OCI-LY3 (cell line): ENCODE measurements at regions not wholly inside any gene's neighbourhood (a gene's known extent, or its start where the extent isn't known, plus 50 kb on each side); places are given as distances from the start of the nearest gene placed in this dataset.

ENCODE experiments used
- H2AFZ ChIP-seq: fragments of 200-600, 300-600 bp; shearing (Covaris generic); 2 replicates; pipeline ENCODE4 v1.6.0; 2014; ENCODE audit warnings: antibody characterized with exemption, low read depth, low read length
- H3K27ac ChIP-seq: fragments of 200-600, 300-600 bp; sonication (generic); 2 replicates; pipeline ENCODE4 v1.5.1; 2014; ENCODE audit warnings: mild to moderate bottlenecking, low read length, moderate library complexity, mixed read lengths
- H3K27me3 ChIP-seq: fragments of 200-600, 300-600 bp; sonication (generic); 2 replicates; pipeline ENCODE4 v1.6.1; 2014; ENCODE audit warnings: low read depth, low read length, mixed read lengths
- H3K36me3 ChIP-seq: fragments of 200-600, 300-600 bp; sonication (generic); replicated peaks from 2 replicates; pipeline ENCODE3; 2014; ENCODE audit warnings: low read depth, low read length, mixed read lengths
- H3K4me1 ChIP-seq: fragments of 300-600, 200-600 bp; sonication (generic); 2 replicates; pipeline ENCODE4 v1.6.1; 2014; ENCODE audit warnings: low read length, mixed read lengths
- H3K4me2 ChIP-seq: fragments of 200-600, 300-600 bp; sonication (generic); 2 replicates; pipeline ENCODE4 v1.6.1; 2014; ENCODE audit warnings: low read length, mixed read lengths
- H3K4me3 ChIP-seq: fragments of 300-600, 200-600 bp; sonication (generic); 2 replicates; pipeline ENCODE4 v1.5.1; 2014; ENCODE audit warnings: antibody characterized with exemption, mild to moderate bottlenecking, low read length, moderate library complexity
- H3K79me2 ChIP-seq: fragments of 300-600, 200-600 bp; shearing (Covaris generic); 2 replicates; pipeline ENCODE4 v1.6.1; 2014; ENCODE audit warnings: mild to moderate bottlenecking, low read length, mixed read lengths
- H3K9ac ChIP-seq: fragments of 300-600, 200-600 bp; shearing (Covaris generic); 2 replicates; pipeline ENCODE4 v1.6.0; 2014; ENCODE audit warnings: mild to moderate bottlenecking, low read length, moderate library complexity
- H3K9me3 ChIP-seq: fragments of 200-600, 300-600 bp; shearing (Covaris generic); 2 replicates; pipeline ENCODE4 v1.6.1; 2014; ENCODE audit warnings: low read length, mixed read lengths; ENCODE audit not compliant: insufficient read depth
- H4K20me1 ChIP-seq: fragments of 200-600, 300-600 bp; sonication (generic); 2 replicates; pipeline ENCODE4 v1.6.1; 2016; ENCODE audit warnings: low read length, mixed read lengths; ENCODE audit not compliant: insufficient read depth
- EZH2phosphoT487 ChIP-seq: fragments of 200-600 bp; shearing (Covaris generic); IDR thresholded peaks from 2 replicates; pipeline ENCODE4 v1.6.1; 2018; ENCODE audit warnings: antibody characterized with exemption, mixed run types, low read depth
- TF ChIP-seq, protein P1 (sequence below): fragments of 200-600, 300-600 bp; sonication (generic); IDR thresholded peaks from 2 replicates; pipeline ENCODE4 v1.5.1; 2014; ENCODE audit warnings: antibody characterized with exemption, low read length, low read depth

- Histone ChIP-seq H3K27ac (no peak overlapping the region), H3K27me3 (0 out of 2 replicates have a peak, but pooled peaks cover 9% of the 10 kb centered on the region), H3K9ac (no peak overlapping the region), H3K4me2 (peak overlapping the region; percentile 61), H3K79me2 (no peaks in the 10 kb centered on the region), H4K20me1 (no peaks in the 10 kb centered on the region), H2AFZ (no peak overlapping the region), H3K36me3 (no peaks in the 10 kb centered on the region), H3K9me3 (no peaks in the 10 kb centered on the region), H3K4me1 (peaks cover 13% of the 10 kb centered on the region), H3K4me3 (no peak overlapping the region)
- no peak for TF ChIP-seq EZH2phosphoT487
- TF ChIP-seq, protein P1, sequence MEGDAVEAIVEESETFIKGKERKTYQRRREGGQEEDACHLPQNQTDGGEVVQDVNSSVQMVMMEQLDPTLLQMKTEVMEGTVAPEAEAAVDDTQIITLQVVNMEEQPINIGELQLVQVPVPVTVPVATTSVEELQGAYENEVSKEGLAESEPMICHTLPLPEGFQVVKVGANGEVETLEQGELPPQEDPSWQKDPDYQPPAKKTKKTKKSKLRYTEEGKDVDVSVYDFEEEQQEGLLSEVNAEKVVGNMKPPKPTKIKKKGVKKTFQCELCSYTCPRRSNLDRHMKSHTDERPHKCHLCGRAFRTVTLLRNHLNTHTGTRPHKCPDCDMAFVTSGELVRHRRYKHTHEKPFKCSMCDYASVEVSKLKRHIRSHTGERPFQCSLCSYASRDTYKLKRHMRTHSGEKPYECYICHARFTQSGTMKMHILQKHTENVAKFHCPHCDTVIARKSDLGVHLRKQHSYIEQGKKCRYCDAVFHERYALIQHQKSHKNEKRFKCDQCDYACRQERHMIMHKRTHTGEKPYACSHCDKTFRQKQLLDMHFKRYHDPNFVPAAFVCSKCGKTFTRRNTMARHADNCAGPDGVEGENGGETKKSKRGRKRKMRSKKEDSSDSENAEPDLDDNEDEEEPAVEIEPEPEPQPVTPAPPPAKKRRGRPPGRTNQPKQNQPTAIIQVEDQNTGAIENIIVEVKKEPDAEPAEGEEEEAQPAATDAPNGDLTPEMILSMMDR: no peak
Measured at GRCh38 chr2:8193146-8193545, 488.7 kb upstream of the ID2 start.

GRCh38 chr2:8193686-8194615 lies 487.9 kb upstream of the ID2 start:
- Histone ChIP-seq H3K4me3 (peak overlapping the region; percentile 58), H4K20me1 (no peaks in the 10 kb centered on the region), H3K27ac (no peak overlapping the region), H3K4me1 (peaks cover 18% of the 10 kb centered on the region), H2AFZ (peak overlapping the region; percentile 23), H3K9me3 (no peaks in the 10 kb centered on the region), H3K79me2 (no peaks in the 10 kb centered on the region), H3K27me3 (0 out of 2 replicates have a peak, but pooled peaks cover 9% of the 10 kb centered on the region), H3K9ac (peak overlapping the region; percentile 6; the same call in 1 of the 2 replicates), H3K36me3 (no peaks in the 10 kb centered on the region), H3K4me2 (peak overlapping the region; percentile 61)
- TF ChIP-seq, protein P1: no peak
- no peak for TF ChIP-seq EZH2phosphoT487

- TF ChIP-seq, protein P1: no peak
- no peak for TF ChIP-seq EZH2phosphoT487
Measured at GRCh38 chr2:8195784-8196183, 486.1 kb upstream of the ID2 start.

DNA sequence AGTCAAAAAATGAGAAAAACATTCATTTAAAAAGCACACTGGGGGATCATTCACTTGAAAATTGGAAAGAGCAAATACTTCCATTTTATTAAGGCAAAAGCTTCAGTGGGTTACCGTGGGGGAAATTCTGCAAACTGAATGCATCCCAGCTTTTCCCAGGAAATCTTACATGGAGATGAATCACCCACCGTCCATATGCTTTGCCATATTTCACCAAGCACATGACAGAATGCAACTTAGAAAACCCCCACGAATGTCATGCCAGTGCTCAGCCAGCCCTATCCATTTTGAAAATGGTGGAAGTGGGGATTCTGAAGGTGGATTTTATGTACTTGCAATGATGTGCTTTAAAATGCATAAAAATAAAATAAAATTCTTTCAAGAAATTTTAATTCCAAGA lies 485.5 kb upstream of the ID2 start:
- H3K4me3 ChIP-seq: no peak overlapping the region
- no peak overlapping the region for H3K9ac ChIP-seq
- H3K9me3 ChIP-seq: no peaks in the 10 kb centered on the region
- no peak overlapping the region for H3K27ac ChIP-seq
- TF ChIP-seq, protein P1: no peak
- no peak for TF ChIP-seq EZH2phosphoT487
- no peaks in the 10 kb centered on the region for H4K20me1 ChIP-seq
- H3K79me2 ChIP-seq: no peaks in the 10 kb centered on the region
- H3K27me3 ChIP-seq: peaks cover 18% of the 10 kb centered on the region
- H2AFZ ChIP-seq: no peak overlapping the region
- H3K4me2 ChIP-seq: no peak overlapping the region
- peaks cover 20% of the 10 kb centered on the region for H3K4me1 ChIP-seq
- H3K36me3 ChIP-seq: peaks cover 9% of the 10 kb centered on the region

More at GRCh38 chr2:8195784-8196183, 486.1 kb upstream of the ID2 start:
- no peak overlapping the region for H3K4me2 ChIP-seq
- no peaks in the 10 kb centered on the region for H3K9me3 ChIP-seq
- H3K27ac ChIP-seq: no peak overlapping the region
- H4K20me1 ChIP-seq: no peaks in the 10 kb centered on the region
- H3K36me3 ChIP-seq: peaks cover 5% of the 10 kb centered on the region
- no peak overlapping the region for H3K9ac ChIP-seq
- no peak overlapping the region for H2AFZ ChIP-seq
- no peak overlapping the region for H3K4me3 ChIP-seq
- H3K27me3 ChIP-seq: peaks cover 12% of the 10 kb centered on the region; the same call in 1 of the 2 replicates
- H3K79me2 ChIP-seq: no peaks in the 10 kb centered on the region
- H3K4me1 ChIP-seq: peaks cover 18% of the 10 kb centered on the region
